ENCODE measurements at regions not wholly inside any gene's neighbourhood (a gene's known extent, or its start where the extent isn't known, plus 50 kb on each side); places are given as distances from the start of the nearest gene placed in this dataset.

GRCh38 chr10:88027570-88027969 lies 164.1 kb downstream of the PTEN start (continued):
- no peak for TF ChIP-seq CHD7 (IDR thresholded peaks at IDR 0.05; ENCODE audit: insufficient replicate concordance, low read length)
- TF ChIP-seq BACH1 (IDR thresholded peaks at IDR 0.05; ENCODE audit: low read length) = no peak
- no peak for TF ChIP-seq USF2 (IDR thresholded peaks at IDR 0.05; ENCODE audit: low read length)

All from H1 (cell line).